ENCODE measurements at regions not wholly inside any gene's neighbourhood (a gene's known extent, or its start where the extent isn't known, plus 50 kb on each side); places are given as distances from the start of the nearest gene placed in this dataset.

- TF ChIP-seq ZNF224 (CRISPR knock-in tag; IDR thresholded peaks at IDR 0.05) (no peak), ATF6 (CRISPR knock-in tag; conservative IDR thresholded peaks at IDR 0.05) (no peak)
These were observed 93.8 kb upstream of the FHIT start (continued) for GRCh38 chr3:61345020-61345419.

DNA sequence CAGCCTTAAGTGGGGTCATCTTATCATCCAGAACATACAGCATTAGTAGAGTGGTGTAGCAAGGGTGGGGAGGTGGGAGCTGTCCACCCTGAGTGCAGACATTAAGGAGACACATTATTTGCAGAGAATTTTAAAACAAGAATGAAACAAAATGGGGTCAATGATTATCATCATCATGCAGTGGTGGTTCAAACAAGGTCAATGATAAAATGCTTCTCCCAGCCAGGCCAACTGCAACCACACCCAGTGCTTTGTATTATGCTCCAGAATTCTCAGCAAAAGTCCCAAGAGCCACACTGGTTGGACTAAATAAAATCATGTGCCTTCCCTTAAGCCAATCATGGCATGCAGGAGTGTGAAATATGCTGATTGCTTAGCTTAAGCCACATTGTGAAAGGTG lies 96.7 kb upstream of the FHIT start:
- no peak overlapping the region for H3K27ac ChIP-seq (ENCODE audit: extremely low read length, insufficient read depth, low read length)
- H3K27me3 ChIP-seq (ENCODE audit: control insufficient read depth in 1 of 2, insufficient read depth in 2 of 2, low read length in 2 of 2) = no peaks in the 10 kb centered on the region; a peak in 2 of 5 replicates
- BruUV-seq (replicated peaks) = no TSS peak
- TF ChIP-seq ZNF136 (CRISPR knock-in tag; IDR thresholded peaks at IDR 0.05; ENCODE audit: low read depth) = no peak
- TF ChIP-seq ZNF891 (CRISPR knock-in tag; IDR thresholded peaks at IDR 0.05) = no peak
- no peak for TF ChIP-seq CAMTA2 (CRISPR knock-in tag; IDR thresholded peaks at IDR 0.05; ENCODE audit: borderline replicate concordance)
- no peak for TF ChIP-seq MEF2D (CRISPR knock-in tag; IDR thresholded peaks at IDR 0.05)
- ChIA-PET CTCF (ENCODE audit: low intra/inter-chr PET ratio, low total read pairs) (no interaction called here), POLR2A (no interaction called here)
- no peaks in the 10 kb centered on the region for H4K20me1 ChIP-seq (ENCODE audit: insufficient read depth, low read length)
- H3K9ac ChIP-seq (ENCODE audit: insufficient read depth, low read depth, low read length) = no peak overlapping the region
- intact Hi-C loops (cut with micrococcal nuclease; ENCODE audit: unreplicated experiment) = no loop called here
- ATAC-seq (no peak), DNase-seq (ENCODE audit: low spot score) (no peak), FAIRE-seq (no peak)
- H3K9me3 ChIP-seq (ENCODE audit: low read length) = no peaks in the 10 kb centered on the region
- no peaks in the 10 kb centered on the region for H3K4me1 ChIP-seq (ENCODE audit: insufficient read depth, low read length)
- in situ Hi-C loops (cut with HindIII; ENCODE audit: extremely low pct_ligation_motif_present, low pct_unique_long_range_greater_than_20kb) = no loop called here
- H2AFZ ChIP-seq (ENCODE audit: low read length) = no peak overlapping the region
- H3K79me2 ChIP-seq (ENCODE audit: insufficient read depth, low read length) = no peaks in the 10 kb centered on the region
- H3K4me2 ChIP-seq (ENCODE audit: low read depth, low read length) = no peak overlapping the region
- H3K4me3 ChIP-seq (replicated peaks in 1 of 3; ENCODE audit: insufficient read depth in 1 of 3, low read depth in 2 of 3, low read length in 3 of 3) = no peak overlapping the region
- H3K36me3 ChIP-seq (replicated peaks in 1 of 2; ENCODE audit: control insufficient read depth in 1 of 2, insufficient read depth in 2 of 2, low read length in 2 of 2) = no peaks in the 10 kb centered on the region

GRCh38 chr3:61349717-61350116 lies 98.5 kb upstream of the FHIT start:
- Histone ChIP-seq H3K9me3 (ENCODE audit: low read length) (no peaks in the 10 kb centered on the region), H3K4me1 (ENCODE audit: insufficient read depth, low read length) (no peaks in the 10 kb centered on the region), H3K79me2 (ENCODE audit: insufficient read depth, low read length) (no peaks in the 10 kb centered on the region), H3K4me3 (replicated peaks in 1 of 3; ENCODE audit: insufficient read depth in 1 of 3, low read depth in 2 of 3, low read length in 3 of 3) (no peak overlapping the region), H3K9ac (ENCODE audit: insufficient read depth, low read depth, low read length) (no peak overlapping the region), H4K20me1 (ENCODE audit: insufficient read depth, low read length) (no peaks in the 10 kb centered on the region), H2AFZ (ENCODE audit: low read length) (no peak overlapping the region), H3K36me3 (replicated peaks in 1 of 2; ENCODE audit: control insufficient read depth in 1 of 2, insufficient read depth in 2 of 2, low read length in 2 of 2) (no peaks in the 10 kb centered on the region), H3K27me3 (ENCODE audit: control insufficient read depth in 1 of 2, insufficient read depth in 2 of 2, low read length in 2 of 2) (no peaks in the 10 kb centered on the region; a peak in 2 of 5 replicates), H3K27ac (ENCODE audit: extremely low read length, insufficient read depth, low read length) (no peak overlapping the region), H3K4me2 (ENCODE audit: low read depth, low read length) (no peak overlapping the region)
- no peak for ATAC-seq
- 1% methylated on average over 4 of the region's 4 CpGs for WGBS (ENCODE audit: low lambda C conversion rate)
- CTCF ChIA-PET (ENCODE audit: low intra/inter-chr PET ratio, low total read pairs) = no interaction called here
- FAIRE-seq = no peak
- POLR2A ChIA-PET = no interaction called here
- BruUV-seq (replicated peaks) = no TSS peak
- DNase-seq (ENCODE audit: low spot score) = no peak
- intact Hi-C loops (cut with micrococcal nuclease; ENCODE audit: unreplicated experiment) (no loop called here), in situ Hi-C loops (cut with HindIII; ENCODE audit: extremely low pct_ligation_motif_present, low pct_unique_long_range_greater_than_20kb) (no loop called here)
- TF ChIP-seq UBTF (CRISPR knock-in tag; IDR thresholded peaks at IDR 0.05) = no peak
- no peak for TF ChIP-seq MNT (IDR thresholded peaks at IDR 0.05)
- TF ChIP-seq, protein P1, sequence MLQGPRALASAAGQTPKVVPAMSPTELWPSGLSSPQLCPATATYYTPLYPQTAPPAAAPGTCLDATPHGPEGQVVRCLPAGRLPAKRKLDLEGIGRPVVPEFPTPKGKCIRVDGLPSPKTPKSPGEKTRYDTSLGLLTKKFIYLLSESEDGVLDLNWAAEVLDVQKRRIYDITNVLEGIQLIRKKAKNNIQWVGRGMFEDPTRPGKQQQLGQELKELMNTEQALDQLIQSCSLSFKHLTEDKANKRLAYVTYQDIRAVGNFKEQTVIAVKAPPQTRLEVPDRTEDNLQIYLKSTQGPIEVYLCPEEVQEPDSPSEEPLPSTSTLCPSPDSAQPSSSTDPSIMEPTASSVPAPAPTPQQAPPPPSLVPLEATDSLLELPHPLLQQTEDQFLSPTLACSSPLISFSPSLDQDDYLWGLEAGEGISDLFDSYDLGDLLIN (CRISPR knock-in tag; IDR thresholded peaks at IDR 0.05; ENCODE audit: borderline replicate concordance) = no peak
- TF ChIP-seq TOPORS (CRISPR knock-in tag; IDR thresholded peaks at IDR 0.05) = no peak
